Adrenal gland (tissue), 9 donors: ENCODE measurements at regions not wholly inside any gene's neighbourhood (a gene's known extent, or its start where the extent isn't known, plus 50 kb on each side); places are given as distances from the start of the nearest gene placed in this dataset.

Experiments used
- DNase-seq, 7 donors: peaks; one replicate each; pipeline ENCODE4 v3.0.0-alpha.2; 2019 to 2020
- H3K27ac ChIP-seq, 5 donors: fragments of 200-600 bp; sonication (generic) in 4 of 5; 1 replicate in 3 of 5; 2 replicates in 2 of 5; pipeline versions ENCODE4 v1.5.1 to v1.8.0; 2016 to 2020; ENCODE audit warnings: mild to moderate bottlenecking in 1 of 5
- H3K27me3 ChIP-seq: fragments of 200-600 bp; 2 replicates; pipeline ENCODE4 v1.8.0; 2021
- H3K36me3 ChIP-seq, 2 donors: fragments of 200-600 bp; replicated peaks in 1 of 2; 1 replicate in 1 of 2; 2 replicates in 1 of 2; pipeline versions ENCODE4 v1.5.1 to v1.8.0; 2018 to 2022
- H3K4me1 ChIP-seq, 2 donors: fragments of 200-600 bp; replicated peaks in 1 of 2; 1 replicate in 1 of 2; 2 replicates in 1 of 2; pipeline versions ENCODE4 v1.5.1 to v1.8.0; 2018 to 2021
- H3K4me3 ChIP-seq, 4 donors: fragments of 200-600 bp; sonication (generic) in 3 of 4; one replicate each; pipeline ENCODE4 v1.5.1; 2016 to 2018
- H3K9me3 ChIP-seq, 3 donors: fragments of 200-600 bp; sonication (generic) in 1 of 3; replicated peaks in 1 of 3; 1 replicate in 2 of 3; 2 replicates in 1 of 3; pipeline versions ENCODE4 v1.5.1 to v1.8.0; 2016 to 2021
- POLR2A ChIP-seq, 2 donors: fragments of 450-650 bp; IDR thresholded peaks; one replicate each; pipeline ENCODE4 v1.6.1; 2017; ENCODE audit warnings: antibody characterized with exemption in 2 of 2, mild to moderate bottlenecking in 2 of 2, moderate library complexity in 1 of 2
- WGBS, 4 donors: extraction: QIAGEN DNeasy Blood & Tissue Kit in 2 of 4; methylation state at CpG; one replicate each; pipeline versions ENCODE4 v1.1.5 to v1.1.7; 2013 to 2017; 5-methylcytosine and 5-hydroxymethylcytosine counted together
- intact Hi-C, 2 donors: fragments of 100-400 bp; cut with DNase I; formaldehyde crosslinking; loops; one replicate each; pipeline versions ENCODE4 v1.14.1 to v1.15.0; 2022 to 2023
- TF ChIP-seq, protein P1 (sequence below), 6 experiments: fragments of 450-650 bp in 4 of 6; fragments of 200-600 bp in 2 of 6; sonication (generic) in 1 of 6; IDR thresholded peaks; 1 replicate in 5 of 6; 2 replicates in 1 of 6; pipeline versions ENCODE4 v1.5.1 to v1.8.0; 2016 to 2021; ENCODE audit warnings: antibody characterized with exemption in 6 of 6, mild to moderate bottlenecking in 2 of 6, moderate library complexity in 1 of 6
- donor health status: healthy with polysubstance abuse.
- donor health status: Bipolar disorder and iron deficiency.
- donor health status: DM: yes; HTN: yes; CAD: no.
- donor health status: DM: no; HTN: no; CAD: no.
- donor health status: DM: no; HTN: no; CAD: no.

DNA sequence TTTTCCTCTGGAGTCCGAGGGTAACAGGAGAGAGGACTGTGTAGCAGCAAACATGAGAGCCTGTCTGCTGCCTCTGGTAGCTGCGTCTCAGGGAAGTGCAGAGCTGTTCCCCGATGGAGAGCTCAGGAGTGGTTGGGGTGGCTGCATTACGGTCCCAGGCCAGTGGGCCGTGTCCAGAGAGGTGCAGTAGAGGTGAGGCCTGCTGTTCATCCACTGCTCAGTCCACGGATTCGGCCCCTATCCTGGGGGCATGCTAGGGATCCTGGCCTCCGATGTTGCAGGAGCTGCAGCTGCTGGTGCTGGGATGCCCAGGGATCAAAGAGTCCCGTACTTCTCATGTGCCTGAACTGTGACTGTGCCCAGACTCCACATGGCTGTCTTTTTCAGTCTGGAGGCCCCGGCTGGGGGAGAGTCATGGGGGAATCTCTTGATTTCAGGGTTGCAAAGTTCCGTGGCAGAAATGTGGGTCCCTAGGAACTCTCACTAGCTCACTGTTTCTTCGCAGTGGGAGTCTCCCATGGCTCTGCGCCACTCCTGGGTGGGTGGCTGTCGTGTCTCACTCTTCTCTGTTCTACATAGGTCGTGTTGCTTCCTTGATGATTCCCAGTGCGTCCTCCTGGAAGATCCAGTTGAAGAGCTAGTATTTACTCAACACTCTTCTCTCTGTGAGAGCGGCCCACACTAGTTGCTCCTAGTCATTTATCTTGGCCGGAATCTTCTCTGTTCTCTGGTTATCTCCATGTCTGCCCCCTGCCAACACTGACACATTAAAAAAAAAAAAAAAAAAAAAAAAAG is 109.5 kb upstream of the CENPE start:
- intact Hi-C loops = no loop called here
- H3K36me3 ChIP-seq = no peaks in the 10 kb centered on the region
- no peaks in the 10 kb centered on the region for H3K27me3 ChIP-seq
- 63 to 80% (median 69%) methylated on average over 6 to 18 of the region's 18 CpGs for WGBS, 4 donors
- no peak for DNase-seq
- no peak overlapping the region for H3K27ac ChIP-seq
- TF ChIP-seq POLR2A (IDR thresholded peaks at IDR 0.05) = no peak
- TF ChIP-seq, protein P1, sequence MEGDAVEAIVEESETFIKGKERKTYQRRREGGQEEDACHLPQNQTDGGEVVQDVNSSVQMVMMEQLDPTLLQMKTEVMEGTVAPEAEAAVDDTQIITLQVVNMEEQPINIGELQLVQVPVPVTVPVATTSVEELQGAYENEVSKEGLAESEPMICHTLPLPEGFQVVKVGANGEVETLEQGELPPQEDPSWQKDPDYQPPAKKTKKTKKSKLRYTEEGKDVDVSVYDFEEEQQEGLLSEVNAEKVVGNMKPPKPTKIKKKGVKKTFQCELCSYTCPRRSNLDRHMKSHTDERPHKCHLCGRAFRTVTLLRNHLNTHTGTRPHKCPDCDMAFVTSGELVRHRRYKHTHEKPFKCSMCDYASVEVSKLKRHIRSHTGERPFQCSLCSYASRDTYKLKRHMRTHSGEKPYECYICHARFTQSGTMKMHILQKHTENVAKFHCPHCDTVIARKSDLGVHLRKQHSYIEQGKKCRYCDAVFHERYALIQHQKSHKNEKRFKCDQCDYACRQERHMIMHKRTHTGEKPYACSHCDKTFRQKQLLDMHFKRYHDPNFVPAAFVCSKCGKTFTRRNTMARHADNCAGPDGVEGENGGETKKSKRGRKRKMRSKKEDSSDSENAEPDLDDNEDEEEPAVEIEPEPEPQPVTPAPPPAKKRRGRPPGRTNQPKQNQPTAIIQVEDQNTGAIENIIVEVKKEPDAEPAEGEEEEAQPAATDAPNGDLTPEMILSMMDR (IDR thresholded peaks at IDR 0.05) = no peak
- no peaks in the 10 kb centered on the region for H3K9me3 ChIP-seq
- H3K4me1 ChIP-seq = no peaks in the 10 kb centered on the region
- no peak overlapping the region for H3K4me3 ChIP-seq

DNA sequence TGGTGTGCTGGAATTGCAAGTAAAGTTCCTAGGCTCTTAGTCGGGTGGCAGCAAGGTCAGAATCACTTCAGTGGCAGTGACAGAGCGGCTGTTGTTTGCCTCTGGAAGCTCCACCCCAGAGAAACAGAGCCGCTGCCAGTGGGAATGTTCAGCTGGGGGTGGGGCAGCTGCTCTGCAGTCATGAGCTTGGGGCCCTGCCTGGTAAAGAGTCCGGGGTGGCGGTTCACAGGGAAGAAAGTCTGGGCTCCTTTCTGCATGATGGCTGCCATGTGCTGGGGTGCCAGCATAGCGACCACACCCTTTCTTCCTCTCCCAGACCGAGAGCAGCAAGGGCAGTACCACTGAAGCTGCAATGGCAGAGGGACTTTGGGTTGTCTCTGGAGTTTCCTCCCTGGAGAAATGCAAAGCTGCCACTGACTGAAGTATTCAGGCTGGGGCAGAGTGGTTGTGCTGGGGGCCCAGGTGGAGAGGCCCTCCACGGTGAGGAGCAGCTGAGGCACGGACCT is 108.8 kb upstream of the CENPE start:
- no peaks in the 10 kb centered on the region for H3K36me3 ChIP-seq
- TF ChIP-seq, protein P1 (IDR thresholded peaks at IDR 0.05) = no peak
- no peak for TF ChIP-seq POLR2A (IDR thresholded peaks at IDR 0.05)
- intact Hi-C loops = no loop called here
- H3K4me1 ChIP-seq = no peaks in the 10 kb centered on the region
- DNase-seq = peak in 1 of 7 donors; percentile 5
- no peak overlapping the region for H3K4me3 ChIP-seq
- no peak overlapping the region for H3K27ac ChIP-seq
- WGBS, 4 donors = 26 to 35% (median 32%) methylated on average over 7 to 9 of the region's 9 CpGs
- no peaks in the 10 kb centered on the region for H3K27me3 ChIP-seq
- H3K9me3 ChIP-seq = no peaks in the 10 kb centered on the region

DNA sequence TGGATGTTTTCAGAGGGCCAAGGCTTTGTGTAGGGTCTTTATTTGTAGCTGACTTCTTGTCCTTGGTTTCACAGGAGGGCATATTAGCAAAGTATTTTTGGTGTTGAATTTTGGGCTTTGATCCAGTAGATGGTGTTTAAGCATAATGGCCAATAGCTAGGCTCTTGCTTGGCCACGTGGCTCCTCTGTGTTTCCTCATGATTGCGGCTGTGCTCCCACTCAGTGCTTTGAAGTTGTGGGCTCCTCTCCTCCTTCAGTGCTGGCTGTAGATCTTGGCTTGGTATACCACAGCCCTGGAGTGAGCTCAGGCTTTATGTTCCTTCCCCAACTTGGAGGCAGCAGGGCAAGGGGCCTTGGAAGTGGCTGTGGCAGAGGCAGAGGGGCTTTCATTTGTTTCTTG is 107.2 kb upstream of the CENPE start:
- Histone ChIP-seq H3K27me3 (no peaks in the 10 kb centered on the region), H3K4me3 (no peak overlapping the region), H3K36me3 (no peaks in the 10 kb centered on the region), H3K27ac (no peak overlapping the region), H3K9me3 (no peaks in the 10 kb centered on the region), H3K4me1 (no peaks in the 10 kb centered on the region)
- intact Hi-C loops = no loop called here
- no peak for DNase-seq
- WGBS, 4 donors = 65 to 82% (median 75%) methylated on average over 2 of the region's 2 CpGs
- no peak for TF ChIP-seq POLR2A (IDR thresholded peaks at IDR 0.05)
- TF ChIP-seq, protein P1 (IDR thresholded peaks at IDR 0.05) = no peak

DNA sequence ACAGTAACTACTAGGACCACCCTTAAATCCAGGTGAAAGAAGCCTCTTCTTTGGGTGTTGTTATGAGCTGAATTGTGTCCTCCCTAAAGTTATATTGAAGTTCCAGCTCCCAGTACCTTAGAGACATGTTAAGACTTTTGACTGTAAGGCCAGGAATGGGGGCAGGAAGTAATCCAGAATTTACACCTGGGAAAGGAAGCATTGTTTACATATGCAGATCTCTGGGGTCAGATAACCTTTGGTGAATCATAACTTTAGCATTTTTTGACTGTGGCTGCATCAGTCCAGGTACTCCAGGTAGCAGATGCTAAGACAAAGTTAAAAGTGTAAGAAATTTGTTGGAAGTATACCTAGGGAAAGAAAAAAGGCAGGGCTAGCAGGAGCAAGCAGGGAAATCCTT is 104.9 kb upstream of the CENPE start:
- no peak for DNase-seq
- no peak for TF ChIP-seq POLR2A (IDR thresholded peaks at IDR 0.05)
- TF ChIP-seq, protein P1 (IDR thresholded peaks at IDR 0.05) = no peak
- no peak overlapping the region for H3K4me3 ChIP-seq
- no peak overlapping the region for H3K27ac ChIP-seq
- H3K36me3 ChIP-seq = no peaks in the 10 kb centered on the region
- H3K27me3 ChIP-seq = no peaks in the 10 kb centered on the region
- no peaks in the 10 kb centered on the region for H3K4me1 ChIP-seq
- no peaks in the 10 kb centered on the region for H3K9me3 ChIP-seq
- intact Hi-C loops = no loop called here
